NCI-H748 (cell line): ENCODE measurements at regions not wholly inside any gene's neighbourhood (a gene's known extent, or its start where the extent isn't known, plus 50 kb on each side); places are given as distances from the start of the nearest gene placed in this dataset.

Experiments used
- DNase-seq: peaks from one replicate; lab custom pipeline; 2025; ENCODE audit not compliant: unreplicated experiment; lab: John Stamatoyannopoulos, UW

DNA sequence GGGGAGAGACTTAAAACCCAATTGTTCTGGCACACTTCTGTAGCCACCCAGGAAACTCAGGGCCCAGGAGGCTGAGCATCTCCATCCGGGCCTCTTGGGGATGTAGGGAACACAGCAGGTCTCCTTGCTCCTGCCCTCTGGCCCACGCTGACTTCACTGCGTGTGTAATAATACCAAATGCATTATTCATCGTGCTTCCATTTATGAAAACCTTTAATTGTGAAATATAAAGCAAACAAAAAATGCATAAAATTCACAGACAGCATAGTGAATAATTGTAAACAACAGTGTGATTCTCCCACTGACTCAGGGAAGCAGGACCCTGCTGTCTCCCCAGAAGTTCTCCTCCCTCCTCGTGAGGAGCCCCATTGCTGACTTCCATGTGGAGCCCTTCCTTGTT lies 70.3 kb upstream of the SHH start:
- no peak for DNase-seq

DNA sequence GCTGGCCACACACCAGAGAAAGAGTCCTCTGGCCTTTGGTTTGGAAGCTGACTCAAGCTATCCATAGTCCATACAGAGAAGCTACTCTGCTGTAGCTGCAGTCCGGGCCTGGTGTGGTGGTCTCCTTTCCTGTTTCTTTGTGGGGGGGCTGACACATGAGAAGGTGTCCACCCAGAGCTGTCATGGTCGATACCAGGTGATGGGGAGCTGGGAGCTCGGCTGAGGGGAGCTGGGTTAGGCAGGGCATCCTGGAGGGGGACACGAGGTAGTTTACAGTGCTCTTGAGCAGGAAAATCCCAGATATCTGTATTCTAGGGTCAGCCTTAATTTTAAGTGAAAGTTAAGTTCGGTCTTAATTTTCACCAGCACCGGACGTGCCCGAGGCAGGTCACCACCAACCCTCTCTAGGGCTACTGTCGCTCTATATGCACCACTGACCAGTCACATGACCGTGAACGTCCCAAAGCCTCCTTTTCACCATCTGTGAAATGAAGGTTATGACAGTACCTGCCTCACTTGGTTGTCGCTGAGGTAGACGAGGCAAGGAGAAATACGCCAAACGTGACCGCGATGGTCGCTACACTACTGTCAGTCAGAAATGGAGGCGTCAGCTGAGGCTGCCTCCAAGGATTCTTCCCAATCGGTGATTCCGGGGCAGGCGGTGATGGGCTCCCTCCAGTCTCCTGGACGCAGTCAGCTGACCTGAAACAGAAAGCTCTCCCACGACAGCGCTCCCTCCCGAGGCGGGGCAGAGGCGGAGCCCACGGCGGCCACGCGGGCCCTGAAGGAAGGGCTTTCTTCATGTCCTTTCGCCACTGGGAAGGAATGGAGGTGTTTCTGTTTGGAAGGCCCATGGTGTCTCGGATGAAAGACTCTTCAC lies 69.4 kb upstream of the SHH start:
- no peak for DNase-seq

DNA sequence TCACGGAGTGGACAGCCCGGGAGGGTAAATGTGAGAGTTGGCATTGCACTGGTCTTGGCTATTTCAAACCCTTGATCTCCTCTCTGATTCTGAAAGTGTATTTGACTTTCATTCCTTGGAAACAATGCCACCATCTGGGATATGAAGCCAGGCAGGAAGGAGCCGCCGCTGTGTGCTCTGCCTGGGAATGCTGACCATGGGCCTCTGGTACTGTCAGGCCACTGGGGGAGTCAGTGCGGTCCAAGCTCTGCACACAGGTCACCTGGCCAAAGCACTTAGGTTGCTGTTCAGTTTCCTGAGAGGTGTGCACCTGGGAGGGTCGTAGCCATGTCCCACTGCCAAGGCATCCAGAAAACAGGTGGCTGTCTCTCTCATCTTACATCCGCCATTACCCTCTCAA lies 68.5 kb upstream of the SHH start:
- no peak for DNase-seq

DNA sequence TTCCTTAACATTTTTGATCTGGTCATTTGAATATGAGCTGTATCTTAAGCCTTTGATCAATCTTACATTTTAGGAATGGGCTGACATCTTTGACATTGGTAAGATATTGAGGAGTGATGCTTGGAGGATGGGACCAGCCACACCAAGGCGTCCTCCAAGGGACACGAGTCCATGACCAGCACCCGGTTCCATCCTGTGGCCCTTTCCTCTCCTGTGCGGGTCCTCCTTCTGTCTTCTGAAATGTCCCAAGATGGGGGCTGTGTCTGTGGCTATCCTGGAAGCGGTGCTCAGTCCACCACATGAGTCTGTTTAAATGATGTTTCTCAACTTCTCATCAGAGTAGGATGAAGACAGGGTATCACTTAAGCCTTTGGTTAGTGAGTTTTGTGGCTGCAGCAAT lies 67.3 kb upstream of the SHH start:
- no peak for DNase-seq

DNA sequence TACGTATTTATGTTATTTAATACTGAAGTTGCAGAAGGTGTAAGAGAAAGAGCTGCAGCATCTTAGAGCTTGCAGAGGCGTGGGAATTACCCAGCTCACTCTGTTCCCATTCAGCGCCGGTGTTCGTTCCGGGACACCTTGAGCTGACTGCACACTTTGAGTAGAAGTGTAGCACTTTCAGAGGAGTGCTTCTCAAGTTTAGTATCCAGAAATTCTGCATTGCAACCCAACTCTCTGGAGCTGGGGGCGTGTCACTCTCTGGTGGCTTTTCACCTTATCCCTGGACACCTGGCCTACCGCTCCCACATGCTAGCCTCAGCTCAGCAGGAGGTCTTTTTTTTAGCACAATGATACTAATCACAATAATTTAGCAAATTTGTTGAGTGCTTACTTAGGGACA lies 66.4 kb upstream of the SHH start:
- peak; percentile 95 for DNase-seq

DNA sequence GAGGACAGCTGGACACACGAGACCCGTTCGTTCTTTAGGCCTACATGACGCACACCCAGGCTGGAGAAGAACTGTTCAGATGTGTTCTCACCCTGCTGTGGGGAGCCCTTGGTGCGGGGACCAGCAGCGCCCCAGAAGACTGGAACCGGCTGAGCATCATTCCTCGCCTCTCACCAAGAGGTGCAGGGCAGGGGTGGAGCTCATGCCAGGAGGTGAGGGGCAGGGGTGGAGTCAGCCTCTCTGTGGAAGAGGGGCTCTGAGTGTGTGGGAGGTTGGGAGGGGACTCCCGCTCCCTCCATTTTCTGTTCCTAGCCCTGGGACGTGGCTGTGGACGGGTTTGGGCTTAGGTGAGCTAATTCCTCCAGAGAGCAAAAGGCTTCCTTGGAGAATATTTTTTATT lies 66.0 kb upstream of the SHH start:
- peak; percentile 61 for DNase-seq

DNA sequence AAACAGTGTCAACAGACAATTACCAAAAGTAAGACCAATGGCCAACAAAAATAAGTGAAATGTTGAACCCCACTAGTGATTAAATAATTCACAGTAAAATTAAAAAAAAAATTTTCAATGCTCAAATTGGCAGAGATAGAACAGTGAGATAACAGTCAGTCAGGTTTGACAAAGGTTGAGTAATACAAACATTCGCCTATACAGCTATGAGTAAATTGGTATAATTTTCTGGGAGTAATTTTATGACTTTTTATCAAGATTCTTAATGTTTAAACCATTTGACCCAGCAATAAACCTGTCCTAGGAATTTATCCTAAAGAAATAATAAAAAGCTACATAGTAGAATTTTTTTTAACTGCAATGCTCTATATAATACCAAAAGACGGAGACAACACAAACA lies 64.9 kb upstream of the SHH start:
- DNase-seq = peak; percentile 14

DNA sequence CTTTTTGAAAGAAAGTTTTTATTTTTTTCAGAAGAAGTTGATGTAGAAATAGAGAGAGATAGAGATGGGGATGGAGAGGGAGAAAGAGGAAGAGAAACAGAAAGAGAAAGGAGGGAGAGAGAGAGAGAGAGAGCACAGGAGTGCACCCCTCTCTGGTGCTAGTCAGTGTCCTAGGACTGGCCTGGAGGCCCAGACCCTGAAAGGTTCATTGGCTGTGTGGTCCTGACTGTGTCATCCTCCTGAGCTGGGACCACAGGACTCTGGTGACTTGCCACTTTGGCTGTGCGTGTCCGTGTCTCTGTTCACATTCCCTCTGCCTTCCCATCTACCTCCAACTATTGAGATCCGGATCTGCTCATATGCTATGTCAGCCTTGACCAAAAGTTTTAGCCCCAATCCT lies 62.1 kb upstream of the SHH start:
- DNase-seq = no peak

DNA sequence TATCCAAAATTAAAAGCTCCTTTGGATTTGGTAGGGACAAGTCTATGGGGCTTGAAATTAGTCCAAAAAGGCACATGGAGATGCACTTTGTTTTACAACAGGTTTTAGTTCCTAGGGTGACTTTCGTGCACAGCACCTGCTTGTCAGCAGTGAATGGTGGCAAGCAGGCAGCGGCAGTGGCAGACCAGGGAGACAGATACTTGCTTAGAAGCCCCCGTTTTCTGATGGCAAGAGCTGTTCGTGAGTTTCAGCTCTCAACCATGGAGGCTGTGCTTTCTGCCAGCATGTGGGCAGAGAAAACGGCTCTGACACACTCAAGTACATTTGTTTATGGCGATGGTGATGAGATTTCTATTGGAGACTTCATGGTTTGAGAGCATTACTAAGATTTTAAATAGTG lies 61.7 kb upstream of the SHH start:
- no peak for DNase-seq

DNA sequence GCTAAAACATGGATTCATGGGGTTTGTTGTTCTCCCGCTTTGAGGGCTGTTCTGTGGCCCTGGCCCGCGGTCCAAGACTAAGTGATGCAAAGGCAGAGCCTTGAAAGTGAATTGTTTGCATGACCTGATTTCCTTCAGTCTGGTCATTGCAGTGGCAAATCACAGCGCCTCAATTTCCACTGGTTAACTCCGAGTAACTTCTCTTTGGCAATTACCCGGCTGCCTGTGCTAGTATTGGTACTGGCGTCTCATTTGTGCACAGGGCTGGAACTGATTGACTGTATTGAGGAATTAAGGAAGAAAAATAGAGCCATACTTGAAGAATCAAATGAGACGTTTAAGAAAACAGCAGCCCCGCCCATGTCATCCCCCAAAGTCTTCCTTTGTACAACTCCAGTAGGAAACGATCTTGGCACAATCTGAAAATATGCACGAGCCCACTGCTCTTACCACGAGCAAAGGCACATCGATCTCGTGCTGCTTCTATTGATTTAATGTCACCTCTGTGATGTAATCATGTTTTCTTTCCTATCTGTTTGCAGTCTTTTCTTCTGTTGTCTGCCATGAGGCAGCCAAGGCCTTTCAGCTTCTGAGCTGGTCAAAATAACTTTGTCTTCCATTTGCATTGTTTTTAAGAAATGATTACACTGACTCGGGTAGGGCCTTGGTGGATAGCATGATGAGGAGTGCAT lies 60.6 kb upstream of the SHH start:
- DNase-seq = no peak

DNA sequence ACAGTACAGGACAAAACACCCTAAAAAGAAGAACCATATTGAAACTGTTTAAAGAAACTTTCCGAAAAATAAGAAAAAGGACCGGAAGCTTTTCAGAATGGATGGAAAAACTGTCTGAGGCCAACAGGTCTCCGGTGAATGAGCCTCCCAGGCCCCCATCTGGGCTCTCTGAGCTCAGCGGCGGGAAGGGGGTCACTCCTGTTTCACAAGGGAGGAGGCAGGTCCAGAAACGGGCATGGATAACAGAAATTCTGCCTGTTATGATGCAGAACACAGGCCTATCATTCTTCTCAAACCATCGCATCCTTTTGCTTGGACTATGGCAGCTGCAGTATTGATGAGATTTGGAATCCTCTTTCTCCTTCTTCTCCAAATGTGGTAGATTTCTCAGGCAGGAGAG lies 58.9 kb upstream of the SHH start:
- no peak for DNase-seq

DNA sequence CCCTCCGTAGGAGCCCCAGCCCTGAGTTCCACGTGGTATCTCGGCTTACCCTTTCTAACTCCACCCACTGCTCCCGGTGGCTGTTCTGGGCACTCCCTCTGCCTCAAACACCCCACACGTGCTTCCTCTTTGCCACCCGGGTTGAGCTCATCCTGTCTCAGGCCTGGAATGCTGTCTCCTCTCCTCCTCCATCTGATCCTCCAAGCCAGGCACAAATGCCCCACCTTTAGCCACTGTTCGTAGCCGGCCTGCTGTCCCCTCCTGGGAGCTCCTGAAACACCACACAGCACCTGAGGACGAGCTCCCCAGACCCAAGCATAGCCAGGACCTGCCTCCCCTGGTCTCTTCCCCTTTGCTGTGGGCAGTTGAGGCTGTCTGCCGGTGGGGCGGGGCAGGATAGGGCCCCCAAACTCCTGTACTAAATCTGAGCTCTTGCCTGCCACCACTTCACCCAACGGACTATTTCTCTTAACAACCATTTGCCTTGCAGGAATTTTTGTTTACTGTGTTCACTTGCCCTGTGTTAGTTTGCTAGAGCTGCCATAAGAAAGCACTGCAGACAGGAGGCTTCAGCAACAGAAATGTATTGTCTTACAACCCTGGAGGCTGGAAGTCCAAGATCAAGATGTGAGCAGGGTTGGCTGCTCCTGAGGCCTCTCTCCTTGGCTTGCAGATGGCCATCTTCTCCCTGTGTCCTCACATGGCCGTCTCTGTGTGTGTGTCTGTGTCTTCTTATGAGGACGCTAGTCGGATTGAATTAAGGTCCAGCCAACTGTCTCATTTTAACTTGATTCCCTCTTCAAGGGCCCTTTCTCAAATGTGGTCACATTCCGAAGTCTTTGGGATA lies 58.3 kb upstream of the SHH start:
- DNase-seq = no peak

DNA sequence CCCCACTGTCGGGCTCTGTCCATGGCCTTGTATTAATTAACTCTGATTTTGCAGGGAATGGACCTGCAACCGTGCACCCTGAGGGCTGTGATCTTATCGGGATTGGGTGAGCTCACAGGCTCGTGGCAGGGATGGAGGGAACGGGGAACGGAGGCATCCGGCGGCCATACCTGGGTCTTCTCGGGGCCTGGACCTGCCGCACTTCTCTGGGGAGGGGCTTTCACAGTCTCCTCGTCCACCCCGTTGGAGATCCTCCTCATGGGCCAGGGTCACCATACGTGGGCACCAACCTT lies 57.5 kb upstream of the SHH start:
- no peak for DNase-seq

DNA sequence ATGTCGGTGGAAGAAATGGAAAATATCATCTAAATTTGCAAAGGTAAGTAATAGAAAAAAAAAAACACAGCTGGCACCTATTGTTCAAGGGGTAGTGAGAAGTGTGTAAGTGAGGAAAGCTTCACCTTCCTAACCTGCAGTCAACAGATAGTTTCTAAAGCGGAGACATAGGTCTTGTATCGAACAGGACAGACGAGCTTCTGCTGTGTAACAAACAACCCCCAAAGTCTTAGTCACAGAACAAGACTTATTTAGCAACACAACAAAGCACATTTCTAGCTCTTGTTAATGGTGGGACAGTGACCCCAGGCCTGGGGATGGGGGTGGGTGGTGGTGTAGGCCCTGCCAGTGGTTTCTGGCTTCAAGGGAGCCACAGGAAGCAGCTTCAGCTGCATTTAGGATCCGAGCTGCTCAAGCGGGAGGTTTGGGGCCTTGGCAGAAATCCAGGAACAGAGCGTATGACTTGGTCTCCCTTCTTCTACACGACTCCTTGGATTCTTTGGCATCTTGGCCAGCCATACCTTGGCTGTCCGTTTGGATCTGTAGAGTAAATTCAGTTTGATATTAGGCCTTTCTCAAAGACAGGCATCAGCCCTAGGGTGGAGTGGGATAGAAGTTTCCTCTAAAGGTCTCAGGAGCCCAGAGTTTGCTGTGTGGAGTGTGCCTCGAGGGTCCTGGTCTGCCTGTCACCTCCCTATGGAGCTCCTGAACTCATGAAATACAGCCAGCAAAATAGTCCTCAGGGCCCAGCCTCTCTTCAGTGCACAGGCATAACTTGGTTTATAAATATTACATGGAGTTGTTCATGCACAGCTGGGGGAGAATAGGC lies 56.9 kb upstream of the SHH start:
- no peak for DNase-seq

DNA sequence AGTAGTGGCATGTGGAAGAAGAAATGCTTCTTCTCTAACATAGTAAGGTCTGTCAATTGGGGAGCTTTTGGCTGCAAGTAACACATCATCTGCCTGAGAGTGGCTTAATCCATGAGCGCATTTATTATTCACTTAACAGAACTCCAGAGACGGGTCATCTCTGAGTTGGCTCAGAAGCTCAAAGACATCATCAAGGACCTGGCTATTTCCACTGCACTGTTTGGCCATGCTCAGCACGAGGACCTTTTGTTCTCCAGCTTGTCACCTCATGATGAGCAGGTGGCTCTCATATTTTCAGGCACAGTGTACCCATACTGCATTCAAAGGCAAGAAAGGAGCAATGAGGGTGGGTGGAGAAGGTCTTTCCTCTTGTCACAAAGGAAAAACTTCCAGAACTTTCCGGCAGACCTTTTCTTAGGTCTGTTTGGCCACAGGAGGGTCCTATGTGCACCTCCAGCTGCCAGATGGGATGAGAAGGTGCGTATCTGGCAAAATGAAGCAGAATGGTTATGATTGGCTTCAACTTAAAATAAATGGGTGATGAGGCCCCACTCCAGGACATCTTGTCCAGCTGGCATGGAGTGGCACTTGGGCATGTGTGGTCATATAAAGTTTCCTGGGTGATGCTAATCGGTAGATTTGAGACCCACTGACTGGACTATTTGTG lies 55.6 kb upstream of the SHH start:
- DNase-seq = peak; percentile 16

DNA sequence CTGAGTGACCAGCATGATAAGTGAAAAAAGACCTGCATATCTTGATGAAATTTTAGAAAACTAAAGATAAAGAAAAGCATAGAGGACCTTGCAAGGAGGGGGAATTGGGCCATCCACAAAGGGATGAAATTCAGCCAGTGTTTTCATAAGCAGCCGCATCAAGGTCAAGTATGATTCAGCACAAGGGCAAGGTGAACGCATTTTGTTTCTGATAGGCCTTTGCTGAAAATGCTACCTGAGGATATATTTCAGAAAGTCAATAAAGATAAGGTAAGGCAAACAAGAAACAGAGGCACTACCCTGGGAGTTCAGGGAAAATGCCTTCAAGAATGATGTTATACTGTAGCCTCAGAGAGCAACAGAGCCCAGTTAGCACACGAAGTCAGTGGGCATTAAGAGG lies 55.0 kb upstream of the SHH start:
- no peak for DNase-seq

DNA sequence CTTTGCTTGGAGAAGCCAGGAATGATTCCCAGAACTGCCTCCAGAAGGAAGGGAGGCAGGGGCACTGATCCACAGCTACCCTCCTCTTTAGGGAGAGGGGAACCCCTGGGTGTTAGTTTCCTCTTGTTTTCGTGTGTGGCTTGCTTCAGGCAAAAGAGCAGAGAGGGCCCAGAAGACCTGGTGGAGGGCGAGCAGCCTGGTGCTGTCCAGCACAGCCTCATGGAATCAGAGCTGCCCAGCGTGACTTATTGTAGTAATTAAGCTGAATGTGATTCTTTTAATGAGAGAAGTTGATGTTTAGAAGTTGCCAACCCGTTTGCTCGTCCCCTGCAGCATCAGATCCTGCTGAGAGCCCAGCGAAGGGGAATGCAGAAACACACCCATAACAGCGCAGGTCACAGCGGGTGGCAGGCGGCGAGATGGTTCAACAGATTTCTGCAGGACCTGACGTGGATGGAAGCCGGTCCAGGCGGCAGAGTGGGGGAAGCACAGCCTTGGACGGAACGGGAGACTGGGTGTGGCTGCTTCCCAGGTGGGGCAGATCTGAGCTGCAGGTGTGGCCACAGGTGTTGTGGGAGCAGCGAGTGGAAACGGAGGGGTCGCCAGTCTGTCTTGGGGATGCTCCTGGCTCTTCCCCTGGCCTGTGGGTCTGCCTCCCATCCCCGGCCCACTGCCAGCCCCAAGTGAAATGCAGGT lies 53.7 kb upstream of the SHH start:
- peak; percentile 87 for DNase-seq

DNA sequence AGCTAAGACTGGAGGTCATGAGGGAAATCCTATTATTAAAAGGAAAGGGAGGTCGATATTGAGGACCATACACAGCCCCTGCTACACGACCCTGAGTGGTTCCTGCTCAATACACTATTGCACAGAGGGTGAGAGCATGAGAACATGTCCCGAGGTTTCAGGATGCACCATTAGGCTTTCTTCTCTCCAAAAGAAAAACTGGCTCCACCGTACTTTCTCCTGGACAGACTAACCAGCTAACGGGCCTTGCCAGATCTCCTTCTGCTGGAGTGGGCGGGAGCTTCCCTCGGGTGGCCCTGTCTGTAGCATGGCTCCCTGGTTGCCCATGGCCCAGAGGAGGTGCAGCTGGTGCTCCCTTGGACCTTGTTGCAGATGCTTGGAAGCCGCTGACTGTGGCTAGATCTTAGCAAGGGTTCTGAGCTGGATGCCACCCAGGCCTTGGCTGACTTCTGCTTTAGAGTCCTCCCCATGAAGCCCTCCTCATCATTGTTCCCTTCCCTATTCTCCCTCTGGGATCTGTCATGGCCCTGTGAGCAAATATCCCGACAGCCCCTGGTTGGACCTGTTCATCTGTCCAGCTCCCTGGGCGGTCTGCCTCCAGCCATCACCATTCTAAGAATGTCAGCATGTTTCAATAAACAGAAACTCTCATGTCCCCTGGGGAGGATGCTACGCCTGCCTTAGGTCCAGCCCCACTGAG lies 52.9 kb upstream of the SHH start:
- DNase-seq = no peak

DNA sequence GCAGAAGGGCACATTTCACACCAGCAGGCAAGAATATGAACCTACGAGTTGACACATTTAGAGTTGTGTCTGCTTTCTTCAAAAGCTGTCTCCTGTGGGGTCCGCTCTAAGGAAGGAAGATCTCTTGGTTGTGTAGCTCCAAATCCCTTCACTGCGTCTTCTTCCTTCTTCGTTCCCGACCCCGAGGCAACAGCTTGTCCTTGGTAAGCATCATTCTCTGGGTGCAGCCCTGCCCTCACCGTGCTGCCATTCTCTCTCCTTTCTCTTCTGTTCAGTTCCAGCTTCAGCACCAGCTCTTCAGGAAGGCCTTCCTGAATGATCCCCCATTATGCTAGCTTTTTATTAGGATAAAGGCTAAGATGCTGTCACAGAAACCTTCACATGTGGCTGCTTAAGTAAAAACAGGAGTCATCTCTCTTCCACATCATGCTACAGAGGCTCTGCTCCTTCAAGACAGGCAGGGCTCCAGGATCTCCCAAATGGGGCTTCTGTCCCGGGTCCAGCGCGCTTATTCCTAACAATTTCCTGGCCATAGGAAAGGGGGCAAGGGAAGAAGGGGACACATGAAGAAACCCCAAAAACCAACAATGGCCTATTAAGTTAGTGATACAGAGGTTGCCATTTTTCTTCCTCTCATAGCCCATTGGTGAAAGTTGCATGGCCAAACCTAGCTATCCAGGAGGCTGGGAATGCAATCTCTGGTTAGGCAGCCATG lies 52.2 kb upstream of the SHH start:
- no peak for DNase-seq
